ENCODE measurements at regions not wholly inside any gene's neighbourhood (a gene's known extent, or its start where the extent isn't known, plus 50 kb on each side); places are given as distances from the start of the nearest gene placed in this dataset.

- POLR2A ChIA-PET, result no interaction called here
Observed at GRCh38 chr2:15797231-15797938, 143.0 kb upstream of the MYCN start.

GRCh38 chr2:15797939-15798281, 142.4 kb upstream of the MYCN start:
- Histone ChIP-seq H3K9me3 (ENCODE audit: control insufficient read depth, insufficient read depth, low read depth, low read length) (no peaks in the 10 kb centered on the region), H3K4me3 (ENCODE audit: low read depth in 2 of 2, low read length in 2 of 2) (no peak overlapping the region), H3K4me1 (ENCODE audit: control insufficient read depth, insufficient read depth, low read length) (no peaks in the 10 kb centered on the region), H3K27me3 (ENCODE audit: control insufficient read depth, insufficient read depth, low read length) (no peaks in the 10 kb centered on the region; the same call in 1 of the 2 replicates), H3K27ac (ENCODE audit: low read length) (no peak overlapping the region), H3K36me3 (ENCODE audit: control insufficient read depth, insufficient read depth, low read length) (no peaks in the 10 kb centered on the region)
- ChIA-PET POLR2A (no interaction called here), CTCF (no interaction called here)
- intact Hi-C loops (cut with micrococcal nuclease; ENCODE audit: unreplicated experiment) (no loop called here), in situ Hi-C loops (cut with HindIII; ENCODE audit: low pct_unique_long_range_greater_than_20kb, low sequenced_read_pairs) (no loop called here)
- TF ChIP-seq REST (IDR thresholded peaks at IDR 0.05; ENCODE audit: insufficient read depth in 1 of 2, low read depth in 2 of 2, low read length in 1 of 2) (no peak), POLR2AphosphoS5 (IDR thresholded peaks at IDR 0.05; ENCODE audit: low read depth, low read length) (no peak)
- no peak for ATAC-seq
- no TSS peak for BruUV-seq (replicated peaks)
- DNase-seq (ENCODE audit: low read depth, low spot score), result no peak

More at GRCh38 chr2:15797231-15797938, 143.0 kb upstream of the MYCN start:
- TF ChIP-seq REST (IDR thresholded peaks at IDR 0.05; ENCODE audit: insufficient read depth in 1 of 2, low read depth in 2 of 2, low read length in 1 of 2) (no peak), CTCF (IDR thresholded peaks at IDR 0.05) (peak; percentile 45; the same call in 1 of the 2 replicates), POLR2AphosphoS5 (IDR thresholded peaks at IDR 0.05; ENCODE audit: low read depth, low read length) (no peak), TCF7L2 (IDR thresholded peaks at IDR 0.05; ENCODE audit: low read depth, low read length) (no peak), SIN3A (IDR thresholded peaks at IDR 0.05; ENCODE audit: borderline replicate concordance, insufficient read depth, low read depth, low read length) (no peak)
- Histone ChIP-seq H3K4me1 (ENCODE audit: control insufficient read depth, insufficient read depth, low read length) (no peaks in the 10 kb centered on the region), H3K36me3 (ENCODE audit: control insufficient read depth, insufficient read depth, low read length) (no peaks in the 10 kb centered on the region), H3K4me3 (ENCODE audit: low read depth in 2 of 2, low read length in 2 of 2) (no peak overlapping the region), H3K9me3 (ENCODE audit: control insufficient read depth, insufficient read depth, low read depth, low read length) (no peaks in the 10 kb centered on the region), H3K27ac (ENCODE audit: low read length) (no peak overlapping the region), H3K27me3 (ENCODE audit: control insufficient read depth, insufficient read depth, low read length) (no peaks in the 10 kb centered on the region; the same call in 1 of the 2 replicates)
- ATAC-seq, result no peak
- in situ Hi-C loops (cut with HindIII; ENCODE audit: low pct_unique_long_range_greater_than_20kb, low sequenced_read_pairs) (no loop called here), intact Hi-C loops (cut with micrococcal nuclease; ENCODE audit: unreplicated experiment) (no loop called here)
- BruUV-seq (replicated peaks), result no TSS peak
- CTCF ChIA-PET, result no interaction called here
- DNase-seq (ENCODE audit: low read depth, low spot score), result no peak
